C4-2B (cell line): ENCODE measurements at regions not wholly inside any gene's neighbourhood (a gene's known extent, or its start where the extent isn't known, plus 50 kb on each side); places are given as distances from the start of the nearest gene placed in this dataset.

Experiments
- H3K27ac ChIP-seq: fragments of 450-650 bp; 2 replicates; pipeline ENCODE4 v1.5.1; 2017
- CTCF ChIP-seq: fragments of 450-650 bp; conservative IDR thresholded peaks from 2 replicates; pipeline ENCODE4 v1.5.1; 2017; ENCODE audit warnings: mild to moderate bottlenecking
- ZFX ChIP-seq: fragments of 450-650 bp; IDR thresholded peaks from 2 replicates; pipeline ENCODE4 v1.6.1; 2017

- H3K27ac ChIP-seq, result no peak overlapping the region
Observed at GRCh38 chr18:38551881-38552280, 986.3 kb upstream of the CELF4 start.

GRCh38 chr18:38545071-38545470 lies 979.5 kb upstream of the CELF4 start:
- H3K27ac ChIP-seq, result no peak overlapping the region
- TF ChIP-seq ZFX (no peak), CTCF (peak; percentile 66)

More at GRCh38 chr18:38551881-38552280, 986.3 kb upstream of the CELF4 start:
- TF ChIP-seq ZFX (no peak), CTCF (no peak)

- TF ChIP-seq ZFX (no peak), CTCF (no peak)
- no peak overlapping the region for H3K27ac ChIP-seq
Observed at GRCh38 chr18:38539856-38540255, 974.3 kb upstream of the CELF4 start.

DNA sequence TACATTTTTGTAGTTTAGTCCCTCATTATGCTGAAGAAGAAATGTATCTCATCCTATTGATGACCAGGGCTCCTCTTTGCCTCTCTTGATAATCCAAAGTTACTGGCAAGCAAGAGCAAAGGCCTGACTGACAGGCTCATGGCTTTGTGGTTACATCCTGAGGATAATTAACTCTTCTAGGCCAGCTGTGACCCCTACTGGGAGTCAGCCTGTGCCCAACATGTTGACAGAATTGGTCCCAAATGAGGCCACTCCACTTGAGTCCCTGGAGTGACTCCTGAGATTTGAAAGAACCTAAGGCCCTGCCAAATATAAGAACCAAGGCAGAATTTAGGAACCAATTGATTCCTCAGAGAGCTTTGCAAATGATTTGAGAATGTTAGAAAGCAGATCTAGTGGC lies 973.8 kb upstream of the CELF4 start:
- no peak for TF ChIP-seq CTCF
- no peak for TF ChIP-seq ZFX

GRCh38 chr18:38534073-38534472 lies 968.5 kb upstream of the CELF4 start:
- TF ChIP-seq ZFX (no peak), CTCF (no peak)
- no peak overlapping the region for H3K27ac ChIP-seq

More for the DNA sequence above, 973.8 kb upstream of the CELF4 start:
- H3K27ac ChIP-seq, result no peak overlapping the region

- TF ChIP-seq CTCF (no peak), ZFX (no peak)
- no peak overlapping the region for H3K27ac ChIP-seq
Observed at GRCh38 chr18:38526922-38527321, 961.3 kb upstream of the CELF4 start.

DNA sequence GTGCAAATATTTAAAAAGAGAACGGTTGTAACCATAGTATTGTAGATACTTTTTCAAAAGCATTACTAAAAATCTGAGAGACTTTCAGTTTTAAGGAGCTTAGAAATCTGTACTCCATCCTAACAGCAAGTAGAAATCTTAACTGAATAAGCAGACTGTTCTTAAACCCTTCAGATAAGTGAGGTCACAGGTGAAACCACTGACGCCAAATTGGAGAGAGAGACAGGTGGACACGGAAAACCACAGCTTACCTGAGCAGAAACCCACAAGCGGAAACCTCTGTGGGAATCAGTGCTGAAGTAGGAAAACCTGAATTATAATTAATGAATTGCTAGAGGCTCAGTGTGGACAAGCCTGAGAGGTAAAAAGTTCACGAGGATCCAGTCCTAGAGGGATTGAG lies 959.4 kb upstream of the CELF4 start:
- no peak overlapping the region for H3K27ac ChIP-seq
- TF ChIP-seq ZFX (no peak), CTCF (no peak)
